Fibroblast of skin of right biceps (primary cell): ENCODE measurements at regions not wholly inside any gene's neighbourhood (a gene's known extent, or its start where the extent isn't known, plus 50 kb on each side); places are given as distances from the start of the nearest gene placed in this dataset.

Experiments used
- DNase-seq: peaks from one replicate; pipeline ENCODE4 v3.0.0-alpha.2; 2013

DNA sequence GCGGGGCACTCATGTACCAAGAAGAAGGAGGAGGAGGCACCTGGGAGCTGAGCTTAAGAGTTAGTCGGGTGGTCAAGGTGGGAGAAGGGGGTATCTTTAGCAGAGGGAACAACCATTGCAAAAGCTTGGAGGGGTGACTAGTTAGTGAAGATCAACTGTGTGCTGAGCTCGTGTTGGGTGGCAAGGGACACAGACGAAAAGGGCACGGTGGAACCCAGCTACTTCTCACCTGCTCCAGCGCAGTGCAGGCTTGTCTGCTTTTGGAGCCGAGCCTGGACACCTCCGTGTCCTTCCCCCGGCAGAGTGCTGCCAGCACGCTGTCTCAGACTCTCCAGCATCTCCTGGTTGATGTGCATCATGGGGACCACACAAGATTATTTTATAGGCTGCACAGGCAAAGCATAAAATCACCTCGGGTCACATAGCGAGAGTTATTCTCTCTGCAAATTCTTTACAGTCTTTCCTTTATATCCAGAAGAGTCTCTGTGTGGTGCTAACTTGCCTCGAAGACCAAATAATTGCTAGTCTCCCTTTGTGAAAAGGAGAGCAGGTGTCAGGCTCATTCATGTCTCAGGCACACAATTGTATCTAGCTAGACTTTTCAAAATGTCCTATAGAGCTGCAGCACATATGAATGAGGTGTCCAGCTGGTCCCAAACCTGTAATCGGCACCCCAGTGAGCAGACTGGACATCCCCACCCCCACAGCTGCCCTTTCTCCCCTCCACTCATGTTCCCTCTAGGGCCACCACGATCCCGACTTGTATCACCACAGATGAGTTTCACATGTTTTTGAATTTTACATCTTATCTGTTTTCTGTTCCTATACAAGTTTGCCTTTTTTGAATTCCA, 123.4 kb downstream of the CEBPB start:
- DNase-seq = no peak

DNA sequence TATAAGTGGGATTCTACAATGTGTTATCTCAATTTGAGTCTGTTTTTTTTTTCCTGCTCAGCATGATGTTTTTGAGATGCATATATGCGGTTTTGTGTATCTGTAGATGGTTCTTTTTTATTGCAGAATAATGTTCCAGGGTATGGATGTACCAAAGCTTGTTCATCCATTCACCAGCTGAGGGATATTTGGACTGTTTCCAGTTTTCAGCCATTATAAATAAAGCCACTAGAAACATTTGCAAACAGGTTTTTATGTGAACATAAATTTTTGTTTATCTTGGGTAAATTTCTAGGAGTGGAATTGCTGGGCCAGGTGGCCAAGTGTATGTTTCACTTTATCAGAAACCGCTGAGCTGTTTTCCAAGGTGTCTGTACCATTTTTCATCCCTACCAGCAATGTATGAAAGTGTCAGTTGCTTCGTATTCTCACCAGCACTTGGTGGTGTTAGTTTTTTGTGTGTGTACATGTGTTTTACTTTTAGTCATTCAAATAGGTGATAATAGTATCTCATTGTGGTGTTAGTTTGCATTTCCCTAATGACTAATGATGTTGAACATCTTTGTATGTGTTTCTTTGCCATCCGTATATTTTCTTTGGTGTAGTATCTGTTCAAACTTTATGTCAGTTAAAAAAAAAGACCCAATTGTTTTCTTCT, 124.2 kb downstream of the CEBPB start:
- DNase-seq = no peak

DNA sequence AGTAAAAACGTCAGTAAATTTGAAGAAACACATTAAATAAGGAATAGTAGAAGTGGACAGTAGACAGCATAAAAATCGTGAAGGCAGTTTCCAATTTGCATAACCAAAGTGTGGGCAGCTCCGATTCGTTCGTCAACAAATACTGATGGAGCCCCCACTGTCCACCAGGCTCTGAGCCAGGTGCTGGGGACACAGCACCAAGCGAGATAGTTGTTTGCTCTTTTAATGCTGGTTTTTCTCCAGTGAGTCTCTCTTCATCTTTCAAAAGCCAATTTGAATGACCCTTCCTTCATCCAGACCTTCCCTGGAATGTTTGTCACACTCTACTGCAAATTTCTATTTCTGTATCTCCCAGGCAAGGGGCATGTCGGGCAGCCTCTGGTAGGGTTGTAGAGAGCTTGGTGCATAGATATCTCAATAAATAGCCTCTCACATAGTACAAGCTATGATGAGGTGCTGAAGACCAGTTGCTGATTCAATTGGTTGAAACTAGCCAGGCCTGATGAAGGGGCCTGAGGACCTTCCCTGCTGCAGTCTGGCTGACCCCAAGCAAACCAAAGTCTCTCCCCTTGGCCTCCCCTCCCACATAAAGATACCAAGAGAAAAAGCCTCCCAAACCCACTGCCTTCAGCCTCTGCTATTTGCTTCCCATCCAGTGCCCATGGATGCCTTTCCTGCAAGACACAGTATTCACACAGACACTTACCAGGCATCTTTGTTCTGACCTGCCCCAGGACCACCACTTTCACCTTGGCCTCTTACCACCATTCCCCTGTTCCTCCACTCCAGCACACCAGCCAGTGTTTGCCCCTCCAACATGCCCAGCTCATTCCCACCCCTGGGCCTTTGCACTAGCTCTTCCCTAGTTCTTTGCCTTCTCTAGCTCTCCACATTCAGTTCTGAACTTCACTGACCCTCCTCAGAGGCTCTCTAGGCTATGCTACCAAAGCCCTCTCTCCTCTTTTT, 125.2 kb downstream of the CEBPB start:
- DNase-seq = no peak

DNA sequence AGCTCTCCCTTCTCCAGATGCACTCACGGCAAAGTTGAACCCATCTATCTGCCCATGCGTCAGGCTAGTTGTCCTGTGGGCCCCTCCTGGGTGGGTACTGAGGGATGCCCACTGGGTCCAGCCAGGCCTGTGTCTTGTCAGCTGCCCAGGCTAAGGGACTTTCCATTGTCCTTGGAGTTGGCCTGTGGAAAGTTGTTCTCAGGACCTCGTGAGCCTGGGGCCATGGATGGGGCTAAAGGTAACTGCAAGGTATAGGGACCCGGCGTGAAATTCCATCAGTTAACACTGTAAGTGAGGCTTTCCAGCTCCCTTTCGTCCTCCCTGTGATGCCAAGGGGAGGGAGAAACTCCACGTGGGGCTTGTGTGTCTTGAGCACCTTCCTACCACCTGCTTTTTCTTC, 126.5 kb downstream of the CEBPB start:
- no peak for DNase-seq

DNA sequence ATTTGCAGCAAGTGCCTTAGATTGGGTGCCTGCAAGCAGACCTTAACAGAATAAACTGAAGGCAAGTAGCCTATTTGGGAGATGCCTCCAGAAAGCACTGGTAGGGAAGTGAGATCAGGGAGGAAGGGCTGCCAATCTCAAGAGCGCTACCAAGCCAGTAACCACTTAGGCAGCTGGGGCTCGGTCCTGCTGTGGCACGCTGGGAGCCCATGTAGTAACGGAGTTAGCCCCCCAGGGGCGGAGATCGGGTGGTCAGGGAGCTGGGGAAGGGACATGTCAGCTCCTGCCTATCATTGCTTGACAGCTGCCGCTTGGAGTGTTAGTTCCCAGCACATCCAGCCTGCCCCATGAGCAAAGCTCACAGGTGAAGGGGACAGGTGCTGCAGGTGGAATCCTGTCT, 127.0 kb downstream of the CEBPB start:
- no peak for DNase-seq

DNA sequence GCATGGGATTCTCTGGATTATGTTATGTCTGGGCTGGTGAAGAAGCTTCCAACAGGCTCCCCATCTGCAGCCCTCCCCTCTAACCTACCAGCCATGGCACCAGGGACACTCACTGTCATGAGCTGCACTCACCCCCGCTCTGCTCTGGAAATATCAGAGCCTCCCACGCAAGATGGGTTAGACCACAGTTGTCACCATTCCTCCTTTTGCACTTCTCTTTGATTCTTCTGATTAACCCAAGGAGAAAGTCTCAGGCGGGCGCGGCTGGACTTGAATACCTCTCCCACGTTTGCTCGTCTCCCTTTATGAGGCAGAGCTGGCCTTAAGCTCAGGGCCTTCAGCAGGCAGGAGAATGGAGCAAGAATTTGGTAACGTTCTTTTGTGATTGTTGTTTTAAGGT, 128.1 kb downstream of the CEBPB start:
- DNase-seq = no peak

DNA sequence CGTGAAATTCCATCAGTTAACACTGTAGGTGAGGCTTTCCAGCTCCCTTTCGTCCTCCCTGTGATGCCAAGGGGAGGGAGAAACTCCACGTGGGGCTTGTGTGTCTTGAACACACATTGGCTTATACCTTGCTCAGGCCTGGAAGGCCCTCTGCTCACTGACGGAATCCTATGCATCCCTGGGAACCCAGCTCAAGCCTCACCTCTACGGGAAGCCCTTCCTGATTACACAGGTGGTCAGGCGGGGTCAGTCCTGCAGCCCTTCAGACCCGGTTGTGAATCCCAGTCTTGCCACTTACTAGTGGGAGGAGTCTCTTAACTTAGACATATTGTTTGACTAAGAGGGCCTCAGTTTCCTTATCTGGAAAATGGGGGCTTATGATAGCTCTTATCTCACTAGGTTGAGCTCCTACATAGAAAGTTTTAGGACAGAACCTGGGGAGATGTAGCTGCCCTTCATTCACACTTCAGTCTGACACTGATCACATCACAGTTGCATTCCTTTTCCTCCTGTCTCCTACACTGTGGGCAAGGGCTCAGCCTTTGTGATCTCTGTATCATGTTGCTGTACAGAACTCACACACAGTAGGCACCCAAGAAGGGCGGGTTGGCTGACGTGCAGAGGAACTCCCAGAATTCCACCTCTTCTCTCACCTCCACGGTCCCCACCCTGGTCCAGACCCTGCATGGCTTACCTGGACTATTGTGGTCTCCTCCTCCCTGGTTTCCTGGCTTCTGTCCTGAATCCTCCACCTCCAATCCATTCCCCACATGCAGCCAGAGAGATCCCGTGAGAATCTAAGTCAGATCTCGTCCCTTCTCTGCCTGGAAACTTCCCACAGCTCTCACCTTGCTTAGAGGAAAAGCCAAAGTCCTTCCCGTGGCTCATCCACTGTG, 129.6 kb downstream of the CEBPB start:
- no peak for DNase-seq

DNA sequence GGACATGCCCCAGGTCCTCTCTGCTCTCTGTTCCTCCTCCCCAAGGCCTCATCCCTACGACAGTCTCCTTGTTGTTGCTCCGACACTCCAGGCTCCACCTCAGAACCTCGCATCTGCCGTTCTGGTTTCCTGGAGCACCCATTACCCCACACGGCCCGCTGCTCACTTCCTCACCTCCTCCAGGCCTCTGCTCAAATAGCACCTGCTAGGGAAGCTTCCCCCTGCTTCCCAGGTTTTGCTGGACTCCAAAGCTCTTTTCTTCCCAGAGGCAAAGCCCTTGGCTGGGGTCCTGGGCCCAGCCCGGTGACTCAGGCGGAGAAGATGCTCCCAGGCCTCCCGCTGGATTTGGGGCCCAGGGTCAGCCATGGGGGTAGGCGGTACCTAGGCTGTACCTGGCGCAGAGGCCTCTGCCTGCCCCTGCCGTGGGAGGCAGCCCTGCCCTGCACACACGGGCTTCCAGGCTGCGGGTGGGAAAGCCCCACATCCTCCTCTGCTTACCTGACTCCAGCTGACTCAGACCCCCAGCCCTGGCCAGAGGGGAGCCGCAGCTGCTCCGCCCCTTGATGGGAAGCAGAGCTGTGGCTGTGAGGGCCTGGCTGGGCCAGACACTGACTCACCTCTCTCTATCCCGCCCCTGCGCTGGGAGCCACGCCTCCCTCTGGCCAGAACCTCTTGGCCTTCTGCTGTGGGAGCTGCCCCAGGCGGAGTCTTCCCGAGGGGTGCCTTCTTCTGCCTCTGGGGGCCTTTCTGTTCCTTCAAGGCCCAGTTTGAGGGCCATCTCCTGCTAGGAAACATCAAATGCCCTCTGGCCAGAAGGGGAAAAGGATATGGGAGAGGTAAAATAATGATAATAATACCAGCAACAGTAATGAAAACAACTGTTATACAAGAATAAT, 130.5 kb downstream of the CEBPB start:
- peak; percentile 91 for DNase-seq

DNA sequence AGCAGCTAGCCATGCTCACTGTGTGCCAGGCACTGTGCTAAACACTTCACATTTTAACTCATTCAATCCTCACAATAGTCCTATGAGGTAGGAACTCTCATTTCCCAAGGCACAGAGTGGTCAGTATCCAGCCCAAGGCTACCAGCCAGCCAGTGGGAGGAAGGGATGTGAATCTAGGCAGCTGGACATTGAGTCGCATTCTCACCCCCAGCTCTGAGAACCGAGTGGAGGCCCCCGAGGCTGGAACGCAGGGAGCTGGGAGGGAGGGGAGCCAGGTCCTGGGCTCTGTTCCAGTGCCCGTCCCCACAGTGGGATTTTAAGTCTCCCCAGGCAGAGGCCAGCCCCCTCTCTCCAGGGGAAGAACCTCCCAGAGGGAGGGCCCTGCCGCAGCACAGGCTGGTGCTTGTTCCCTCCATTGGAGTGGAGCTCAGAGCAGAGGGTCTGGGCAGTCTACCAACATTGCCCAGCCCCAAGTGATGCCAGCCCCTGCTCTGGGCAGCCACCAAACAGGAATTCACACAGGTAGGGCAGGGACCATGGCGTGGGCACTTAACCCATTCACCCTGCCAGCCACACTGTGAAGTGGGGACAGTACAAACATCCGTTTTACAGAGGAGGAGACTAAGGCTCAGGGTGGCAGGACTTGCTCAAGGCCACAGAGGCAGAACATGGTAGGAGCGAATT, 131.3 kb downstream of the CEBPB start:
- DNase-seq = peak; percentile 11

DNA sequence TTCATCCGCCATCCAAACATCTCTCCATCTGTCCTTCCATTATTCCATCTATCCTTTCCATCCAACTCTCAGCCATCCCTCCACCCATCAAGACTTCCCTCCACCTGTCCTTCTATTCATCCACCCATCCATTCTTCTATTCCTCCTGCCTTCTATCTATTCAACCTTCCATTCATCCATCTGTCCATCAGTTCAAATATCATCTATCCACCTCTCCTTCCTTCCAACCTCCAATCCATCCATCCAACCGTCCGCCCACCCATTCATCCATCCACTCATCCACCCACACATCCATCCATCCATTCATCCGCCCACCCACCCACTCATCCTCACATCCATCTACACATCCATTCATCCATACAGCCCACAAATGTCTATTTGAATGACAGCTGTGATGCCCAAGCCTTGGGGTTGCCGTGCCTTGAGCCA, 132.1 kb downstream of the CEBPB start:
- no peak for DNase-seq

DNA sequence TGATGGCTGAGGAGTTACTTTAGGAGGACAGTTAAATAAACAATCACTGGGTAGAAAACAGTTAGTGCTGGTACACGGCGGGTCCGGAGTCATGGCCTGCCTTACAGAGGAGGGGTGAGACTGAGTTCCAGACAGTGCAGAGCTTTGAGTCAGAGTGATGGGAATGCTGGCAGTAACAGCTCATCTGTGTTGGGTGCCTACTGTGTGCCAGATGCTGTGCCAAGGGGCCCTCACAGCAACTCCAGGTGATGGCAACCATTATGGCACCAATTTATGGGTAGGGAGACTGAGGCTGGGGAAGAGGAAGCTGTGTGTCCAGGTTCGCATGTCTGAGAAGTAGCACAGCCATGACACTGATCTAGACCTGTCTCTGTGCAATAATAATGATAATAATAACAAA, 132.6 kb downstream of the CEBPB start:
- DNase-seq = no peak

DNA sequence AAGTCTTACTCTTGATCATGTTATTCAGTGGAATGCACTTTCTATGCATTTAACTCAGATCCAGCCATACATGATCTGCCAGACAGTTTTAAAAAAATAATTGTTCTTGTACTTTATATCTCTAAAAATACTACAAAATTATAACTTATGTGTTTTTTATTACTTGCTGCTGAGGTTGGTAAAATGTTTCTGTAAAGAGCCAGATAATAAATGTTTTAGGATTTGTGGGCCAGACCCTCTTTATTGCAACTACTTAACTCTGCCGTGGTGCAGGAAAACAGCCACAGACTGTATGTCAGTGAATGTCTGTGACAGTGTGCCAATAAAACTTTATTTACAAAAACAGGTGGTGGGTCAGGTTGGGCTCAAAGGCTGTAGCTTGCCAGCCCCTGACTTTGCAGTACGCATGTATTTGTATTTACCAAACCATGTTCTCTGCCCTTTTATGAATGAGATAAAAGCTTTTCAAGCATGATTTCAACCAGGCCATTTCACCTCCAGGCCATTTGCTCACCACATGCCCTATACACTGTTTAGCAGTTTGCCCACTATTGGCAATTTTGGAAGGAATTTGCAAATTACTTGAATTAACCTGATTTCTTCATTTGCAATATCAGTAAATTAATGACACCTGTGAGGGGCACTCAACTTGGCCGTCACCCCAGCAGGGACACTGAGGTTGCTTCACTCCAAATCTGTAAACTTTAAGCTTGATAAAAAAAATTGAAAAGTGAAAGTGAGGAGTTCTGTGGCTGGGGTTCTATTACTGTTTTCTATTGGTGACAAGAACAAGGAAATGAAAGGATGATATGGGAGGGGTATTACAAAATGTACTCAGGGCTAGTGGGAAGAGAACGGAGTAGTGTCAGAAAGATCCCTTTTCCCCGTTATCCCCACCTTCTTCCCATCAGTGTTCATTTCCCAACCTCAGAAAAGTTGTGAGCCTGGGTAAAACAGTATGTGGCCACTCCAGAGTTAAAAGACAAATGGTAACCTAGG, 133.4 kb downstream of the CEBPB start:
- no peak for DNase-seq

DNA sequence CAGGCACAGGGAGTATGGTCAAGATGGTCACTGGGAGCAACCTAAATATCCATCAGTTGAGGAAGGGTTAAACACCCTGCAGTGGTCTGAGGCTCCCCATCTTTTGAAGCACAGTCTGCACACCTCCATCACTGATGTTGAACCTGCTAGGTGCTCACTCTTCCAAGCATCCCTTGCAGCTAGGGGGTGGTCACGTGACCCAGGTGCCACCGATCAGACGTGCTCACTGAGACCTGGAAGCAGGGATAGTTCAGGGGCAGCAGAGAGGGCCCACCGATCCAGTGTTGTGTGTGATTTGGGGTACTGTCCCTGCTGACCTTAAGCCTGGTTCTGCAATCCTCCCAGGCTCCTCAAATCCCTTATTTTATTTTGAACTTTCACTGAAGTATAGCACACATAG, 134.6 kb downstream of the CEBPB start:
- DNase-seq = no peak

DNA sequence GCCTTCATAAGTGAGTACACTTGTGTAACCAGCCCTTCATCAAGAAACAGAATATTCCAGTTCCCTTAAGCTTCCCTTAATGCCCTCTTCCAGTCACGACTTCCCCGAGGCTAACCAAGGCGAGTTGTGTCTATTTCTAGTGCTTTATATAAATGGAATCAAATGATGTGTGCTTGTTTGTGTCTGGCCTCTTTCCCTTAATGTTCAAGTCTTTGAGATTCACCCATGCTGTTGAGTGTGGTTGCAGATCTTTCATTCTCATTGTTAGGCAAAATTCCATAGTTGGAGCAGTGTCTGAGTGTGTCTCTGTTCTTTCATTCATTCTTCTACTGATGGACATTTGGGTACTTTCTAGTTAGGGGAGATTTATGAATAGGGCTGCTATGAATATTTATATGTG, 135.0 kb downstream of the CEBPB start:
- DNase-seq = no peak

DNA sequence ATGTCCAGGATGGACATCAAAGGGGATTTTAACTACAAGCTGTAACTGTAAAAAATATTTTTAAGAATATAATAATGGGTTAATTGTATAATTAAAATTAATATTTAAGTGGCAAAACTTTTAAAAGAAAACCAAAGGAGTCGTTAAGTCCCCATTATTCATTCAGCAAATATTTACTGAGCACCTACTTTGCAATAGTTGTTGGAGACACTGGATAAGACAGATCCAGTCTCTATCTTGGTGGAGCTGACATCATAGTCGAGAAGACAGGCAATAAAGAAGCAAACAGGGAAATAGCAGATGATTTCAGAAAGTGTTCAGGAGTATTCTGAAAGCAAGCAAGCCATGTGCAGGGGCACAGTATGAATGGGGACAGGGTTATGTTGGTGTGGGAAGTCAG, 137.0 kb downstream of the CEBPB start:
- no peak for DNase-seq

DNA sequence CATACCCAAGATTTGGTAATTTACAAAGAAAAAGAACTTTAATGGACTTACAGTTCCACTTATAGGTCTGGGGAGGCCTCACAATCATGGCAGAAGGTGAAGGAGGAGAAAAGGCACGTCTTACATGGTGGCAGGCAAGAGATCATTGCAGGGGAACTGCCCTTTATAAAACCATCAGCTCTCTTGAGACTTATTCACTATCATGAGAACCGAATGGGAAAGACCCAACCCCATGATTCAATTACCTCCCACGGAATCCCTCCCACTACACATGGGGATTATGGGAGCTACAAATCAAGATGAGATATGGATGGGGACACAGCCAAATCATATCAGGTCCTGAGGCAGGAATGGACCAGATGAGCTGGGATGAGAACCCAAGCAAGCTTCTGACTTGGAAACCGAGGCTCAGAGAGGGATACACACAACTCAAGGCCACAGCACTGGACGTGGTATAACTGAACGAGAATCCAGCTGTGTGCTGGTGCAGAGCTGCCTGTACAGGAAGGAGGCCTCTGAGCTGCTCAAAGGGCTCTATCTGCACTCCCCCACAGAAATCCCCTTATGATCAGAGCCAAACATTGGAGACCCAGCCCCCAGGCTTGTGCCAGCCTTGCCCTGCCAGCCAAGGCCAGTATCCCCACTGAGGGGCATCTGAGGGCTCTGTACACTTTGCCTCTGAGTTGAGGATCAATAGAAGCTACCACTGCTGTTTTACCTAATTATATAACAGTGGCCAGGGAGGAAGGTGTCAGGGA, 137.8 kb downstream of the CEBPB start:
- DNase-seq = no peak

DNA sequence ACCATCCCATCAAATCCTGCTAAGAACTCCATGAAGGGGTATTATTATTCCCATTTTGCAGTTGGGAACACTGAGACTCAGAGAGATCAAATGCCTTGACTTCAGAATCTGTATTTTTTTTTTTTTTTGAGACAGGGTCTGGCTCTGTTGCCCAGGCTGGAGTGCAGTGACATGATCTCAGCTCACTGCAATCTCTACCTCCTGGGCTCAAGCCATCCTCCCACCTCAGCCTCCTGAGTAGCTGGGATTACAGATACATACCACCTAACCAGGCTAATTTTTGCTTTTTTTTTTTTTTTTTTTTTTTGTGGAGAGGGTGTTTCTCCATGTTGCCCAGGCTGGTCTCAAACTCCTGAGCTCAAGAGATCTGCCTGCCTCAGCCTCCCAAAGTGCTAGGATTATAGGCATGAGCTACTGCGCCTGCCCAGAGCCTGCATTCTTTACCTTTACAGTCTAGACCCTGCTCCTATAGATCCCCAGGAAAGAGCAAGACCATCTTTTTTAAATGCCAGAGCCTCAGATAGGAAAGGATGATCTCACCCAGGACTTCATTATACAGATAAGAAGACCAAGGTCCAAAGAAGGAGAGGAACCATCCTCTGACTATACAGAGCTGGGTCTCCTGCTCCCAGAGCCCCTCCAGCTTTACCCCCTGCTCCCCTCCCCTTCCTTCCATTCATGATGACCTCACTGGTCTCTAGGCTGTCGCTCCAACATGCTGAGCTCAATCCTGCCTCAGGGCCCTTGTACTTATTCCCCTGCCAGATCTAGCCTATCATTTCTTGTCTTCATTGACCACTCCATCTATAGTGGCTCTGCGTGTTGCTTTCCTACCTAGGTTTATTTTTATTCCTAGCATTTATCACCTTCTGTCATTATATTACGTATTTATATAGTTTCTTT, 138.6 kb downstream of the CEBPB start:
- no peak for DNase-seq
